ENCODE measurements at regions not wholly inside any gene's neighbourhood (a gene's known extent, or its start where the extent isn't known, plus 50 kb on each side); places are given as distances from the start of the nearest gene placed in this dataset.
"Not testable (repeated sequence)": the region's sequence is repeated elsewhere in the genome, so short reads cannot be mapped to it uniquely, and the experiment has no call there.

DNA sequence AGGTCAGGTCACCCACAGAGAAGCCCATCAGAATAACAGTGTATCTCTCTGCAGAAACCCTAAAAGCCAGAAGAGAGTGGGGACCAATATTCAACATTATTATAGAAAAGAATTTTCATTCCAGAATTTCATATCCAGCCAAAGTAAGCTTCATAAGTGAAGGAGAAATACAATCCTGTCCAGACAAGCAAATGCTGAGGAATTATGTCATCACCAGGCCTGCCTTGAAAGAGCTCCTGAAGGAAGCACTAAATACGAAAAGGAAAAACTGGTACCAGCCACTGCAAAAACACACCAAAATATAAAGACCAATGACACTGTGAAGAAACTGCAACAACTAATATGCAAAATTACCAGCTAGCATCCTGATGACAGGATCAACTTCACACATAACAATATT lies 260.0 kb upstream of the KYNU start:
- no peak for DNase-seq (ENCODE audit: low read depth)
- H3K4me3 ChIP-seq (ENCODE audit: low read depth, low read length) = no peak overlapping the region
- TF ChIP-seq, protein P1, sequence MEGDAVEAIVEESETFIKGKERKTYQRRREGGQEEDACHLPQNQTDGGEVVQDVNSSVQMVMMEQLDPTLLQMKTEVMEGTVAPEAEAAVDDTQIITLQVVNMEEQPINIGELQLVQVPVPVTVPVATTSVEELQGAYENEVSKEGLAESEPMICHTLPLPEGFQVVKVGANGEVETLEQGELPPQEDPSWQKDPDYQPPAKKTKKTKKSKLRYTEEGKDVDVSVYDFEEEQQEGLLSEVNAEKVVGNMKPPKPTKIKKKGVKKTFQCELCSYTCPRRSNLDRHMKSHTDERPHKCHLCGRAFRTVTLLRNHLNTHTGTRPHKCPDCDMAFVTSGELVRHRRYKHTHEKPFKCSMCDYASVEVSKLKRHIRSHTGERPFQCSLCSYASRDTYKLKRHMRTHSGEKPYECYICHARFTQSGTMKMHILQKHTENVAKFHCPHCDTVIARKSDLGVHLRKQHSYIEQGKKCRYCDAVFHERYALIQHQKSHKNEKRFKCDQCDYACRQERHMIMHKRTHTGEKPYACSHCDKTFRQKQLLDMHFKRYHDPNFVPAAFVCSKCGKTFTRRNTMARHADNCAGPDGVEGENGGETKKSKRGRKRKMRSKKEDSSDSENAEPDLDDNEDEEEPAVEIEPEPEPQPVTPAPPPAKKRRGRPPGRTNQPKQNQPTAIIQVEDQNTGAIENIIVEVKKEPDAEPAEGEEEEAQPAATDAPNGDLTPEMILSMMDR (IDR thresholded peaks at IDR 0.05; ENCODE audit: control insufficient read depth, extremely low read depth, insufficient read depth) = no peak

DNA sequence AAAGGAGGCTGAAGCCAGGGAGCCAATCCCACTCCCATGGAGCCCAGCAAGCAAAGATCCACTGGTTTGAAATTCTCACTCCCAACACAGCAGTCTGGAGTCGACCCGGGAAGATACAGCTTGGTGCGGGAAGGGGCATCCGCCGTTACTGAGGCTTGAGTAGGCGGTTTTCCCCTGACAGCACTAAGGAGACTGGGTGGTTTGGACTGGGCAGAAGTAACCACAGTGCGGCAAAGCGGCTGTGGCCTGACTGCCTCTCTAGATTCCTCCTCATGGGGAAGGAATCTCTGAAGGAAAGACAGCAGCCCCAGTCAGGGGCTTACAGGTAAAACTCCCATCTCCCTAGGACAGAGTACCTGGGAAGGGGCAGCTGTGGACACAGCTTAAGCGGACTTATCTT lies 261.6 kb upstream of the KYNU start:
- no peak overlapping the region for H3K4me3 ChIP-seq (ENCODE audit: low read depth, low read length)
- TF ChIP-seq, protein P1 (IDR thresholded peaks at IDR 0.05; ENCODE audit: control insufficient read depth, extremely low read depth, insufficient read depth) = no peak
- no peak for DNase-seq (ENCODE audit: low read depth)

DNA sequence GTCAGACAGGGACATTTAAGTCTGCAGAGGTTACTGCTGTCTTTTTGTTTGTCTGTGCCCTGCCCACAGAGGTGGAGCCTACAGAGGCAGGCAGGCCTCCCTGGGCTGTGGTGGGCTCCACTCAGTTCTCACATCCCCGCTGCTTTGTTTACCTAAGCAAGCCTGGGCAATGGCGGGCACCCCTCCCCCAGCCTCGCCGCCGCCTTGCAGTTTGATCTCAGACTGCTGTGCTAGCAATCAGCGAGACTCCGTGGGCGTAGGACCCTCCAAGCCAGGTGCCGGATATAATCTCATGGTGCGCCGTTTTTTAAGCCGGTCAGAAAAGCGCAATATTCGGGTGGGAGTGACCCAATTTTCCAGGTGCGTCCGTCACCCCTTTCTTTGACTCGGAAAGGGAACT lies 264.3 kb upstream of the KYNU start:
- peak overlapping the region; percentile 18 for H3K4me3 ChIP-seq (ENCODE audit: low read depth, low read length)
- not testable (repeated sequence) for DNase-seq (ENCODE audit: low read depth)

DNA sequence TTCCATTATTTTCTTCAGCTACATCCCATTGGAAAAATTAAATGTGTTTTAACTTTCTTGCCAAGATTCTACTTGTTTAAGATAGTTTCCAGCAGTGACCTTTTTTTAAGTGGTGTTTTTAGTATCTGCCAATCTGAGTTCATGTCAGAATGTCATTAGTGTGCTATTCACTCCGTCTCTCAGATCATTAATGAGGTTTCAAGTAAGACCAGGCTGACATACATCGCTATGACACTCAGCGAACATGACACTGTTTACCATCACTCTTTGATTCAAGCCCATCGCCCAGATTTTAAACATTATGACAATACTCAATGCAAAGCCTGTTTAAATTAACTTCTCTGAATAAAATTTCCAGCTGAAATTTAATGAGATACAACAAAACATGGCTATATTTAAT lies 272.0 kb upstream of the KYNU start:
- H3K4me3 ChIP-seq (ENCODE audit: low read depth, low read length) = no peak overlapping the region
- no peak for DNase-seq (ENCODE audit: low read depth)
- TF ChIP-seq, protein P1 (IDR thresholded peaks at IDR 0.05; ENCODE audit: control insufficient read depth, extremely low read depth, insufficient read depth) = no peak

DNA sequence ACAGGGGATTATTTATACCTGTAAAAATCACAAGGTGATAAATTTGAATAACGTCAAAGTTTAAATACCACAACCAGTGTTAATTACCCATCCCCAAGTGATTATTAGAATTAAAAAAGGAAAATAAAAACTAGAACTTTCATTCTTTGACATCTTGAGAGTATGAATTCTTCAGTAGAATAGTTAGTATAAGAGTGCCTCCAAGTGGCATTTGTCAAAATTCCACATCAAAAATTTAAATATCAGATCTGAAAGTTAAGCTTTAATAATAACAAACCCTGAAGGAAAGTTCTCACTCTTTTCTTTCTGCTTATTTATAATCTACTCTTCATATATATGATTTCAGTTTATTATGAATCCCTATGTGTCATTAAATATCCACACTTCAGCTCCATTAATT lies 273.7 kb upstream of the KYNU start:
- DNase-seq (ENCODE audit: low read depth) = no peak
- H3K4me3 ChIP-seq (ENCODE audit: low read depth, low read length) = no peak overlapping the region

DNA sequence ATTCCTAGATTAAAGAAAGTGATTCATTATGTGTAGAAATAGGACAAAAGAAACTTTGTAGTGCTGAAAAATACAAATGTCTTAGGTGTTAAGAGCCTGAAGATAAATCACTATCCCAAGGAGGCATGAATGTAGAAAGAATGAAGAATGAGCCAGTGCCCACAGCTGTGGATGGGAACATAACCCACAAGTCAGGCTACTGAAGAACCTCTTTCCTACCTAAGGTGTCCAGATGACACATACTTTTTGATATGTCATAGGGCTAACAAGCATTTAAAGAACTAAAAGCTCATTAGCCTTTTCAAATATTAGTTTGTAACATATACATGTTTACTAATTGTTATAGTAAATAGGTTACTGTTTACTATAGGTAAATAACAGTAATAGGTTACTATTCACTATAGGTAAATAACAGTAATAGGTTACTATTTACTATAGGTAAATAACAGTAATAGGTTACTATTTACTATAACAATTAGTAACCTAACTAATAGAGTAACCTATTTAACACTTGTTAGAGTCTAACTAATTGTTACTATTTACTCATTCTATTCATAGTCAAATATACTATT lies 275.0 kb upstream of the KYNU start:
- TF ChIP-seq, protein P1 (IDR thresholded peaks at IDR 0.05; ENCODE audit: control insufficient read depth, extremely low read depth, insufficient read depth) = no peak
- no peak for DNase-seq (ENCODE audit: low read depth)
- no peak overlapping the region for H3K4me3 ChIP-seq (ENCODE audit: low read depth, low read length)

More for the DNA sequence above, 273.7 kb upstream of the KYNU start:
- TF ChIP-seq, protein P1 (IDR thresholded peaks at IDR 0.05; ENCODE audit: control insufficient read depth, extremely low read depth, insufficient read depth) = peak; percentile 28

DNA sequence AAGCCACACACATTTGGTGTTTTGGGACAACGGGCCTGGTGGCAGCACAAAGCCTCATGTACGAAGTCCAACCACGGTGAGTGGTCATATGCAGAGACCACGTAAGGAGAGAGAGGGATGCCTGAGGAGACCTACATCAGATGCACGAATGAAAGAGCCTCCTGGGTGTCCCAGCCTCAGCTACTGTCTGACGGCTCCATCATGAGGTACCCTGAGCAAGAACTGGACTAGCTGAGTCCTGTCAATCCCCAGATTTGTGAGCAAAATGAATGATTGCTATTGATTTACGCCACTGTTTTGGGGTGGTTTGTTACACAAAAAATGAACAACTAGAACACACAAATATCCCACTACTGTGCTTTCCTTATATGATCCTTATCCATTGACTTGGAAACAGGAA lies 275.7 kb upstream of the KYNU start:
- no peak for DNase-seq (ENCODE audit: low read depth)
- H3K4me3 ChIP-seq (ENCODE audit: low read depth, low read length) = no peak overlapping the region
- TF ChIP-seq, protein P1 (IDR thresholded peaks at IDR 0.05; ENCODE audit: control insufficient read depth, extremely low read depth, insufficient read depth) = no peak

All from LNCaP clone FGC (cell line).